HepG2 (cell line): ENCODE measurements at regions not wholly inside any gene's neighbourhood (a gene's known extent, or its start where the extent isn't known, plus 50 kb on each side); places are given as distances from the start of the nearest gene placed in this dataset.

Experiments used
- CEBPB ChIP-seq: IDR thresholded peaks from 2 replicates; pipeline ENCODE4 v1.6.1; 2011; ENCODE audit warnings: low read depth, low read length, improper control_type of control experiment, borderline replicate concordance
- CENPX ChIP-seq: sonication (generic); formaldehyde crosslinking; IDR thresholded peaks from 2 replicates; pipeline ENCODE4 v1.9.0; 2021; ENCODE audit warnings: mild to moderate bottlenecking, missing genetic modification reagents, moderate library complexity
- FOXA1 ChIP-seq, 2 experiments: fragments of 450-650 bp in 1 of 2; sonication (generic) in 1 of 2; formaldehyde crosslinking in 1 of 2; IDR thresholded peaks; 2 replicates each; pipeline versions ENCODE4 v1.4.0 to v1.6.1; 2016 to 2020; ENCODE audit warnings: missing genetic modification reagents in 1 of 2
- FOXJ3 ChIP-seq: sonication (generic); formaldehyde crosslinking; IDR thresholded peaks from 2 replicates; pipeline ENCODE4 v1.4.0; 2020; ENCODE audit warnings: missing genetic modification reagents, mild to moderate bottlenecking, borderline replicate concordance
- NPAS2 ChIP-seq: sonication (generic); formaldehyde crosslinking; IDR thresholded peaks from 2 replicates; pipeline ENCODE4 v1.8.0; 2022; ENCODE audit warnings: mild to moderate bottlenecking, missing genetic modification reagents, borderline replicate concordance
- RFX1 ChIP-seq: fragments of 450-650 bp; IDR thresholded peaks from 2 replicates; pipeline ENCODE4 v1.6.1; 2017
- SIX4 ChIP-seq: sonication (generic); formaldehyde crosslinking; IDR thresholded peaks from 2 replicates; pipeline ENCODE4 v1.4.0; 2020; ENCODE audit warnings: missing genetic modification reagents
- TF ChIP-seq, protein P1 (sequence below): sonication (generic); formaldehyde crosslinking; IDR thresholded peaks from 2 replicates; pipeline ENCODE4; 2020; ENCODE audit warnings: missing genetic modification reagents, mild to moderate bottlenecking, borderline replicate concordance
- TF ChIP-seq, protein P2 (sequence below): sonication (generic); formaldehyde crosslinking; conservative IDR thresholded peaks from 2 replicates; pipeline ENCODE4 v1.4.0; 2020; ENCODE audit warnings: missing genetic modification reagents

DNA sequence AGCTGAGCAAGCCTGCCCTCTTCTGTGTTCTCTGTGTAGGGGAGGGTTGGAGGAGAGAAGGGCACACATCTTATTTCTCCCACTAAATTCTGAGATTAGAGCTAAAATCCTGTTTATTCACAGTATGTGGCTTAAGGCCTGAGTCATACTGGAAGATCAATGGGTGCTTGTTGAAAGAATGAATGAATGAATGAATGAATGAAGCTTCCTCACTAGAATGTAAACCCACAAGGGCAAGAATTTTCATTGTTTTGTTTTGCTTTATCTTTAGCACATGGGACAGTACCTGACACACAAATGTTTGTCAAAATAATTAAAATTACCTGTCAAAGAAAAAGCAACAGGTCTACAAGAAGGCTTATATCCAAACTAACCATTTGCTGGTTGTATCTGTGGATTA lies 50.6 kb upstream of the PAK1 start:
- TF ChIP-seq, protein P1, sequence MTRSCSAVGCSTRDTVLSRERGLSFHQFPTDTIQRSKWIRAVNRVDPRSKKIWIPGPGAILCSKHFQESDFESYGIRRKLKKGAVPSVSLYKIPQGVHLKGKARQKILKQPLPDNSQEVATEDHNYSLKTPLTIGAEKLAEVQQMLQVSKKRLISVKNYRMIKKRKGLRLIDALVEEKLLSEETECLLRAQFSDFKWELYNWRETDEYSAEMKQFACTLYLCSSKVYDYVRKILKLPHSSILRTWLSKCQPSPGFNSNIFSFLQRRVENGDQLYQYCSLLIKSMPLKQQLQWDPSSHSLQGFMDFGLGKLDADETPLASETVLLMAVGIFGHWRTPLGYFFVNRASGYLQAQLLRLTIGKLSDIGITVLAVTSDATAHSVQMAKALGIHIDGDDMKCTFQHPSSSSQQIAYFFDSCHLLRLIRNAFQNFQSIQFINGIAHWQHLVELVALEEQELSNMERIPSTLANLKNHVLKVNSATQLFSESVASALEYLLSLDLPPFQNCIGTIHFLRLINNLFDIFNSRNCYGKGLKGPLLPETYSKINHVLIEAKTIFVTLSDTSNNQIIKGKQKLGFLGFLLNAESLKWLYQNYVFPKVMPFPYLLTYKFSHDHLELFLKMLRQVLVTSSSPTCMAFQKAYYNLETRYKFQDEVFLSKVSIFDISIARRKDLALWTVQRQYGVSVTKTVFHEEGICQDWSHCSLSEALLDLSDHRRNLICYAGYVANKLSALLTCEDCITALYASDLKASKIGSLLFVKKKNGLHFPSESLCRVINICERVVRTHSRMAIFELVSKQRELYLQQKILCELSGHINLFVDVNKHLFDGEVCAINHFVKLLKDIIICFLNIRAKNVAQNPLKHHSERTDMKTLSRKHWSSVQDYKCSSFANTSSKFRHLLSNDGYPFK: no peak
- TF ChIP-seq CEBPB (no peak), FOXA1 (IDR thresholded peaks at IDR 0.05) (no peak), FOXA1 (CRISPR knock-in tag; IDR thresholded peaks at IDR 0.05) (no peak), FOXJ3 (CRISPR knock-in tag) (no peak), SIX4 (CRISPR knock-in tag) (no peak), CENPX (no peak), RFX1 (no peak), NPAS2 (CRISPR knock-in tag) (no peak)
- TF ChIP-seq, protein P2, sequence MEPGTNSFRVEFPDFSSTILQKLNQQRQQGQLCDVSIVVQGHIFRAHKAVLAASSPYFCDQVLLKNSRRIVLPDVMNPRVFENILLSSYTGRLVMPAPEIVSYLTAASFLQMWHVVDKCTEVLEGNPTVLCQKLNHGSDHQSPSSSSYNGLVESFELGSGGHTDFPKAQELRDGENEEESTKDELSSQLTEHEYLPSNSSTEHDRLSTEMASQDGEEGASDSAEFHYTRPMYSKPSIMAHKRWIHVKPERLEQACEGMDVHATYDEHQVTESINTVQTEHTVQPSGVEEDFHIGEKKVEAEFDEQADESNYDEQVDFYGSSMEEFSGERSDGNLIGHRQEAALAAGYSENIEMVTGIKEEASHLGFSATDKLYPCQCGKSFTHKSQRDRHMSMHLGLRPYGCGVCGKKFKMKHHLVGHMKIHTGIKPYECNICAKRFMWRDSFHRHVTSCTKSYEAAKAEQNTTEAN: no peak
